A673 (cell line): ENCODE measurements at regions not wholly inside any gene's neighbourhood (a gene's known extent, or its start where the extent isn't known, plus 50 kb on each side); places are given as distances from the start of the nearest gene placed in this dataset.

ENCODE experiments used
- CTCF ChIP-seq: fragments of 300-800, 200-600 bp; sonication (generic); conservative IDR thresholded peaks from 2 replicates; pipeline ENCODE4 v1.5.1; 2017; ENCODE audit warnings: low read depth, mild to moderate bottlenecking, antibody characterized with exemption, low read length, moderate library complexity, mixed read lengths
- EZH2 ChIP-seq: fragments of 200-600 bp; sonication (generic); IDR thresholded peaks from 2 replicates; pipeline ENCODE4 v1.6.1; 2017; ENCODE audit warnings: borderline replicate concordance, low read depth, mild to moderate bottlenecking, mixed read lengths, antibody characterized with exemption, low read length; ENCODE audit not compliant: poor library complexity, severe bottlenecking

- TF ChIP-seq CTCF (no peak), EZH2 (no peak)
Measured at GRCh38 chr2:12465631-12466135, 251.1 kb upstream of the TRIB2 start.
